GM23338 (cell line): ENCODE measurements at regions not wholly inside any gene's neighbourhood (a gene's known extent, or its start where the extent isn't known, plus 50 kb on each side); places are given as distances from the start of the nearest gene placed in this dataset.

Experiments
- ATAC-seq: fragments of 200-7000 bp; cut with Tn5 transposase; 3 replicates; pipeline ENCODE4 v1.9.1; 2020
- DNase-seq: peaks from one replicate; pipeline ENCODE4 v3.0.0-alpha.2; 2015; ENCODE audit warnings: low spot score
- H2AFZ ChIP-seq: fragments of 200-600 bp; sonication (generic); 2 replicates; pipeline ENCODE4 v1.8.0; 2016; ENCODE audit warnings: antibody characterized with exemption, mild to moderate bottlenecking, moderate library complexity
- H3F3A ChIP-seq: fragments of 200-600 bp; sonication (generic); replicated peaks from 2 replicates; pipeline ENCODE4 v1.8.0; 2017; ENCODE audit warnings: antibody characterized with exemption, mixed run types, low read depth
- H3K27ac ChIP-seq: fragments of 200-600 bp; sonication (generic); 2 replicates; pipeline ENCODE4 v1.6.1; 2016; ENCODE audit warnings: low read depth
- H3K27me3 ChIP-seq: fragments of 200-600 bp; sonication (generic); 2 replicates; pipeline ENCODE4 v1.8.0; 2016; ENCODE audit warnings: mild to moderate bottlenecking, mixed run types, moderate library complexity; ENCODE audit not compliant: insufficient read depth
- H3K36me3 ChIP-seq: fragments of 200-600 bp; sonication (generic); 2 replicates; pipeline ENCODE4 v1.8.0; 2016; ENCODE audit warnings: mild to moderate bottlenecking; ENCODE audit not compliant: insufficient read depth
- H3K4me1 ChIP-seq: fragments of 200-600 bp; sonication (generic); 2 replicates; pipeline ENCODE4 v1.8.0; 2016; ENCODE audit warnings: mild to moderate bottlenecking, moderate library complexity; ENCODE audit not compliant: insufficient read depth
- H3K4me2 ChIP-seq: fragments of 200-600 bp; sonication (generic); 2 replicates; pipeline ENCODE4 v1.7.1; 2017; ENCODE audit warnings: mixed run types
- H3K4me3 ChIP-seq: fragments of 200-600 bp; sonication (generic); 2 replicates; pipeline ENCODE4 v1.6.1; 2016; ENCODE audit warnings: mixed run types
- H3K79me2 ChIP-seq: fragments of 200-600 bp; sonication (generic); replicated peaks from 2 replicates; pipeline ENCODE4 v1.8.0; 2017; ENCODE audit warnings: mild to moderate bottlenecking; ENCODE audit not compliant: insufficient read depth
- H3K9me2 ChIP-seq: fragments of 200-600 bp; sonication (generic); 2 replicates; pipeline ENCODE4 v1.8.0; 2017; ENCODE audit not compliant: insufficient read depth
- H4K20me1 ChIP-seq: fragments of 200-600 bp; sonication (generic); replicated peaks from 2 replicates; pipeline ENCODE4 v1.8.0; 2017; ENCODE audit warnings: mild to moderate bottlenecking; ENCODE audit not compliant: insufficient read depth
- H3K27ac Mint-ChIP-seq: 2 replicates; pipeline ENCODE4 v1.8.0; 2020; ENCODE audit warnings: inconsistent platforms, mild to moderate bottlenecking, moderate library complexity, mixed read lengths
- H3K27me3 Mint-ChIP-seq: 3 replicates; pipeline ENCODE4 v1.8.0; 2022; ENCODE audit warnings: low read depth, mild to moderate bottlenecking, moderate library complexity, mixed read lengths, inconsistent platforms; ENCODE audit not compliant: insufficient read depth, poor library complexity
- H3K36me3 Mint-ChIP-seq: 3 replicates; pipeline ENCODE4 v1.8.0; 2021; ENCODE audit warnings: low read depth, mild to moderate bottlenecking, inconsistent platforms, moderate library complexity, mixed read lengths
- H3K4me1 Mint-ChIP-seq: 3 replicates; pipeline ENCODE4 v1.8.0; 2020; ENCODE audit warnings: mild to moderate bottlenecking, inconsistent platforms, mixed read lengths
- H3K4me3 Mint-ChIP-seq: 3 replicates; pipeline ENCODE4 v1.8.0; 2021; ENCODE audit warnings: moderate library complexity, mild to moderate bottlenecking, inconsistent platforms, mixed read lengths
- H3K9me3 Mint-ChIP-seq: 3 replicates; pipeline ENCODE4 v1.8.0; 2020; ENCODE audit warnings: moderate library complexity, mild to moderate bottlenecking, inconsistent platforms, mixed read lengths
- CREB1 ChIP-seq: fragments of 250-450 bp; sonication (Bioruptor Pico); IDR thresholded peaks from 2 replicates; pipeline ENCODE4 v1.5.0; 2020; ENCODE audit warnings: low read depth, mild to moderate bottlenecking, moderate library complexity
- EZH2 ChIP-seq: fragments of 200-600 bp; sonication (generic); IDR thresholded peaks from one replicate; pipeline ENCODE4 v1.8.0; 2017; ENCODE audit warnings: antibody characterized with exemption, mild to moderate bottlenecking, low read depth; ENCODE audit not compliant: unreplicated experiment
- JUNB ChIP-seq: IDR thresholded peaks from one replicate; pipeline ENCODE4 v1.6.1; 2016; ENCODE audit warnings: antibody characterized with exemption; ENCODE audit not compliant: unreplicated experiment
- POLR2AphosphoS5 ChIP-seq: IDR thresholded peaks from 2 replicates; pipeline ENCODE4 v1.6.1; 2016; ENCODE audit warnings: antibody characterized with exemption, low read depth
- STAT1 ChIP-seq: IDR thresholded peaks from one replicate; pipeline ENCODE4 v1.6.1; 2016; ENCODE audit warnings: antibody characterized with exemption; ENCODE audit not compliant: unreplicated experiment
- ZNF114 ChIP-seq: fragments of 250-450 bp; sonication (Bioruptor Pico); IDR thresholded peaks from 2 replicates; pipeline ENCODE4 v1.5.0; 2020; ENCODE audit warnings: mild to moderate bottlenecking, moderate library complexity
- ZNF331 ChIP-seq: fragments of 250-450 bp; sonication (Bioruptor Pico); IDR thresholded peaks from 2 replicates; pipeline ENCODE4 v1.5.0; 2020; ENCODE audit warnings: low read depth, mild to moderate bottlenecking, moderate library complexity
- TF ChIP-seq, protein P1 (sequence below): fragments of 250-450 bp; sonication (Bioruptor Pico); IDR thresholded peaks from 2 replicates; pipeline ENCODE4 v1.5.0; 2020; ENCODE audit warnings: mild to moderate bottlenecking, moderate library complexity
- TF ChIP-seq, protein P2 (sequence below): IDR thresholded peaks from 2 replicates; pipeline ENCODE4 v1.6.1; 2016; ENCODE audit warnings: antibody characterized with exemption
- TF ChIP-seq, protein P3 (sequence below), 2 experiments: fragments of 200-600 bp in 1 of 2; sonication (generic) in 1 of 2; conservative IDR thresholded peaks; 2 replicates each; pipeline versions ENCODE4 v1.5.1 to v1.6.1; 2016 to 2017; ENCODE audit warnings: antibody characterized with exemption in 2 of 2, low read depth in 2 of 2, mild to moderate bottlenecking in 2 of 2, moderate library complexity in 1 of 2

DNA sequence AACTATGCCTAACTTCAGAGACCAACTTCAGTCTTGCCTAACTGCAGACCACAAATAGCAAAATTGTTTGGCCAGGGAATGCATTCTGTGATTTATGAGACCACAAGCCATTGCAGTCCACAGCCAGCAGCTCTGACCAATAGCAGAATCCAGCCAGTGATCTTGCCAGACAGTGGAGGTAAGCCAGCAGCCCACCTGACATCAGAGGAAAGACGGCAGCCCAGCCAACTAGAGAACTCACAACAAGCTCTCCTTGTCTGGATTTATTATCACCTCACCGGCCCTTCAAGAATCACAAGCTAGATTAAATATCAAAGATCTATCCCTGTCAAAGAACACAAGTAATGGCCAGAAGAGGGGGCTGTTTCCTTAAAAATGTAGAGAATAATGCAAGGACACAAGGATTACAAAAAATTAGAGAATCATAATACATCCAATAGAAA lies 66.5 kb upstream of the SLC35F1 start:
- no peak overlapping the region for H3K27ac Mint-ChIP-seq
- H3K27ac ChIP-seq: no peak overlapping the region
- H2AFZ ChIP-seq: no peak overlapping the region

DNA sequence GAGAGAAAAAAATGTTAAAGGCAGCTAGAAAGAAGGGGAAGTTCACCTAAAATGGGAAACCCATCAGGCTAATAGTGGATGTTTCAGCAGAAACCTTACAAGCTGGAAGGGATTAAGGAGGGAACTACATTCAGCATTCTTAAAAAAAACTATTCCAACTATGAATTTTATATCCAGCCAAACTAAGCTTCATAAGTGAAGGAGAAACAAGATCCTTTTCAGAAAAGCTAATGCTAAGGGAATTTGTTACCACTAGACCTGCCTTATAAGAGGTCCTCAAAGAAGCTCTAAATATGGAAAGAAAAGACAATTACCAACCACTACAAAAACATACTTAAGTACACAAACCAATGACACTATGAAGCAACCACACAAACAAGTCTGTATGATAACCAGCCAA lies 59.2 kb upstream of the SLC35F1 start:
- Mint-ChIP-seq H3K4me3 (no peak overlapping the region), H3K4me1 (peaks cover 14% of the 10 kb centered on the region), H3K27me3 (peaks cover 5% of the 10 kb centered on the region), H3K36me3 (peaks cover 15% of the 10 kb centered on the region), H3K27ac (no peak overlapping the region), H3K9me3 (peaks cover 16% of the 10 kb centered on the region)
- H3K27me3 ChIP-seq: no peaks in the 10 kb centered on the region
- H3K4me1 ChIP-seq: peaks cover 10% of the 10 kb centered on the region; the same call in 1 of the 2 replicates
- H3K9me2 ChIP-seq: 0 out of 2 replicates have a peak, but pooled peaks cover 4% of the 10 kb centered on the region
- DNase-seq (no peak), ATAC-seq (no peak)
- no peak overlapping the region for H2AFZ ChIP-seq
- H3K4me2 ChIP-seq: no peak overlapping the region
- no peaks in the 10 kb centered on the region for H4K20me1 ChIP-seq
- no peaks in the 10 kb centered on the region for H3K36me3 ChIP-seq
- no peak overlapping the region for H3K4me3 ChIP-seq
- H3K27ac ChIP-seq: no peak overlapping the region
- no peaks in the 10 kb centered on the region for H3K79me2 ChIP-seq
- TF ChIP-seq POLR2AphosphoS5 (no peak), STAT1 (no peak)
- TF ChIP-seq, protein P1, sequence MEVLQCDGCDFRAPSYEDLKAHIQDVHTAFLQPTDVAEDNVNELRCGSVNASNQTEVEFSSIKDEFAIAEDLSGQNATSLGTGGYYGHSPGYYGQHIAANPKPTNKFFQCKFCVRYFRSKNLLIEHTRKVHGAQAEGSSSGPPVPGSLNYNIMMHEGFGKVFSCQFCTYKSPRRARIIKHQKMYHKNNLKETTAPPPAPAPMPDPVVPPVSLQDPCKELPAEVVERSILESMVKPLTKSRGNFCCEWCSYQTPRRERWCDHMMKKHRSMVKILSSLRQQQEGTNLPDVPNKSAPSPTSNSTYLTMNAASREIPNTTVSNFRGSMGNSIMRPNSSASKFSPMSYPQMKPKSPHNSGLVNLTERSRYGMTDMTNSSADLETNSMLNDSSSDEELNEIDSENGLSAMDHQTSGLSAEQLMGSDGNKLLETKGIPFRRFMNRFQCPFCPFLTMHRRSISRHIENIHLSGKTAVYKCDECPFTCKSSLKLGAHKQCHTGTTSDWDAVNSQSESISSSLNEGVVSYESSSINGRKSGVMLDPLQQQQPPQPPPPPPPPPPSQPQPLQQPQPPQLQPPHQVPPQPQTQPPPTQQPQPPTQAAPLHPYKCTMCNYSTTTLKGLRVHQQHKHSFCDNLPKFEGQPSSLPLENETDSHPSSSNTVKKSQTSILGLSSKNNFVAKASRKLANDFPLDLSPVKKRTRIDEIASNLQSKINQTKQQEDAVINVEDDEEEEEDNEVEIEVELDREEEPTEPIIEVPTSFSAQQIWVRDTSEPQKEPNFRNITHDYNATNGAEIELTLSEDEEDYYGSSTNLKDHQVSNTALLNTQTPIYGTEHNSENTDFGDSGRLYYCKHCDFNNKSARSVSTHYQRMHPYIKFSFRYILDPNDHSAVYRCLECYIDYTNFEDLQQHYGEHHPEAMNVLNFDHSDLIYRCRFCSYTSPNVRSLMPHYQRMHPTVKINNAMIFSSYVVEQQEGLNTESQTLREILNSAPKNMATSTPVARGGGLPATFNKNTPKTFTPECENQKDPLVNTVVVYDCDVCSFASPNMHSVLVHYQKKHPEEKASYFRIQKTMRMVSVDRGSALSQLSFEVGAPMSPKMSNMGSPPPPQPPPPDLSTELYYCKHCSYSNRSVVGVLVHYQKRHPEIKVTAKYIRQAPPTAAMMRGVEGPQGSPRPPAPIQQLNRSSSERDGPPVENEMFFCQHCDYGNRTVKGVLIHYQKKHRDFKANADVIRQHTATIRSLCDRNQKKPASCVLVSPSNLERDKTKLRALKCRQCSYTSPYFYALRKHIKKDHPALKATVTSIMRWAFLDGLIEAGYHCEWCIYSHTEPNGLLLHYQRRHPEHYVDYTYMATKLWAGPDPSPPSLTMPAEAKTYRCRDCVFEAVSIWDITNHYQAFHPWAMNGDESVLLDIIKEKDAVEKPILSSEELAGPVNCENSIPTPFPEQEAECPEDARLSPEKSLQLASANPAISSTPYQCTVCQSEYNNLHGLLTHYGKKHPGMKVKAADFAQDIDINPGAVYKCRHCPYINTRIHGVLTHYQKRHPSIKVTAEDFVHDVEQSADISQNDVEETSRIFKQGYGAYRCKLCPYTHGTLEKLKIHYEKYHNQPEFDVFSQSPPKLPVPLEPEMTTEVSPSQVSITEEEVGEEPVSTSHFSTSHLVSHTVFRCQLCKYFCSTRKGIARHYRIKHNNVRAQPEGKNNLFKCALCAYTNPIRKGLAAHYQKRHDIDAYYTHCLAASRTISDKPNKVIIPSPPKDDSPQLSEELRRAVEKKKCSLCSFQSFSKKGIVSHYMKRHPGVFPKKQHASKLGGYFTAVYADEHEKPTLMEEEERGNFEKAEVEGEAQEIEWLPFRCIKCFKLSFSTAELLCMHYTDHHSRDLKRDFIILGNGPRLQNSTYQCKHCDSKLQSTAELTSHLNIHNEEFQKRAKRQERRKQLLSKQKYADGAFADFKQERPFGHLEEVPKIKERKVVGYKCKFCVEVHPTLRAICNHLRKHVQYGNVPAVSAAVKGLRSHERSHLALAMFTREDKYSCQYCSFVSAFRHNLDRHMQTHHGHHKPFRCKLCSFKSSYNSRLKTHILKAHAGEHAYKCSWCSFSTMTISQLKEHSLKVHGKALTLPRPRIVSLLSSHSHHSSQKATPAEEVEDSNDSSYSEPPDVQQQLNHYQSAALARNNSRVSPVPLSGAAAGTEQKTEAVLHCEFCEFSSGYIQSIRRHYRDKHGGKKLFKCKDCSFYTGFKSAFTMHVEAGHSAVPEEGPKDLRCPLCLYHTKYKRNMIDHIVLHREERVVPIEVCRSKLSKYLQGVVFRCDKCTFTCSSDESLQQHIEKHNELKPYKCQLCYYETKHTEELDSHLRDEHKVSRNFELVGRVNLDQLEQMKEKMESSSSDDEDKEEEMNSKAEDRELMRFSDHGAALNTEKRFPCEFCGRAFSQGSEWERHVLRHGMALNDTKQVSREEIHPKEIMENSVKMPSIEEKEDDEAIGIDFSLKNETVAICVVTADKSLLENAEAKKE (CRISPR knock-in tag): no peak
- no peaks in the 10 kb centered on the region for H3F3A ChIP-seq

More for the DNA sequence above, 66.5 kb upstream of the SLC35F1 start:
- 0 out of 2 replicates have a peak, but pooled peaks cover 1% of the 10 kb centered on the region for H3K9me2 ChIP-seq
- TF ChIP-seq ZNF331 (no peak), POLR2AphosphoS5 (no peak), EZH2 (no peak), ZNF114 (CRISPR knock-in tag) (no peak), CREB1 (CRISPR knock-in tag) (no peak), JUNB (no peak)
- TF ChIP-seq, protein P2, sequence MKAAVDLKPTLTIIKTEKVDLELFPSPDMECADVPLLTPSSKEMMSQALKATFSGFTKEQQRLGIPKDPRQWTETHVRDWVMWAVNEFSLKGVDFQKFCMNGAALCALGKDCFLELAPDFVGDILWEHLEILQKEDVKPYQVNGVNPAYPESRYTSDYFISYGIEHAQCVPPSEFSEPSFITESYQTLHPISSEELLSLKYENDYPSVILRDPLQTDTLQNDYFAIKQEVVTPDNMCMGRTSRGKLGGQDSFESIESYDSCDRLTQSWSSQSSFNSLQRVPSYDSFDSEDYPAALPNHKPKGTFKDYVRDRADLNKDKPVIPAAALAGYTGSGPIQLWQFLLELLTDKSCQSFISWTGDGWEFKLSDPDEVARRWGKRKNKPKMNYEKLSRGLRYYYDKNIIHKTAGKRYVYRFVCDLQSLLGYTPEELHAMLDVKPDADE: no peak
- TF ChIP-seq, protein P3, sequence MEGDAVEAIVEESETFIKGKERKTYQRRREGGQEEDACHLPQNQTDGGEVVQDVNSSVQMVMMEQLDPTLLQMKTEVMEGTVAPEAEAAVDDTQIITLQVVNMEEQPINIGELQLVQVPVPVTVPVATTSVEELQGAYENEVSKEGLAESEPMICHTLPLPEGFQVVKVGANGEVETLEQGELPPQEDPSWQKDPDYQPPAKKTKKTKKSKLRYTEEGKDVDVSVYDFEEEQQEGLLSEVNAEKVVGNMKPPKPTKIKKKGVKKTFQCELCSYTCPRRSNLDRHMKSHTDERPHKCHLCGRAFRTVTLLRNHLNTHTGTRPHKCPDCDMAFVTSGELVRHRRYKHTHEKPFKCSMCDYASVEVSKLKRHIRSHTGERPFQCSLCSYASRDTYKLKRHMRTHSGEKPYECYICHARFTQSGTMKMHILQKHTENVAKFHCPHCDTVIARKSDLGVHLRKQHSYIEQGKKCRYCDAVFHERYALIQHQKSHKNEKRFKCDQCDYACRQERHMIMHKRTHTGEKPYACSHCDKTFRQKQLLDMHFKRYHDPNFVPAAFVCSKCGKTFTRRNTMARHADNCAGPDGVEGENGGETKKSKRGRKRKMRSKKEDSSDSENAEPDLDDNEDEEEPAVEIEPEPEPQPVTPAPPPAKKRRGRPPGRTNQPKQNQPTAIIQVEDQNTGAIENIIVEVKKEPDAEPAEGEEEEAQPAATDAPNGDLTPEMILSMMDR (conservative IDR thresholded peaks at IDR 0.05; ENCODE audit: low read depth in 2 of 2): peak; percentile 67 to 94
- H3K9me3 Mint-ChIP-seq: peaks cover 3% of the 10 kb centered on the region; the same call in 2 of the 3 replicates
- H3K4me3 Mint-ChIP-seq: no peak overlapping the region
- H3K4me3 ChIP-seq: no peak overlapping the region
- no peaks in the 10 kb centered on the region for H3K4me1 ChIP-seq
- ATAC-seq: peak; percentile 64
- peaks cover 6% of the 10 kb centered on the region for H3K4me1 Mint-ChIP-seq
- H3K27me3 ChIP-seq: no peaks in the 10 kb centered on the region
- H3K79me2 ChIP-seq: no peaks in the 10 kb centered on the region
- DNase-seq: peak; percentile 84
- peaks cover 3% of the 10 kb centered on the region; the same call in 1 of the 3 replicates for H3K36me3 Mint-ChIP-seq
- H4K20me1 ChIP-seq: no peaks in the 10 kb centered on the region
- no peaks in the 10 kb centered on the region for H3F3A ChIP-seq
- peaks cover 6% of the 10 kb centered on the region for H3K27me3 Mint-ChIP-seq
- H3K36me3 ChIP-seq: no peaks in the 10 kb centered on the region
- H3K4me2 ChIP-seq: no peak overlapping the region
